ENCODE measurements at regions not wholly inside any gene's neighbourhood (a gene's known extent, or its start where the extent isn't known, plus 50 kb on each side); places are given as distances from the start of the nearest gene placed in this dataset.
A peak's percentile ranks its signal among the peaks of the same experiment; 100 is the strongest.
"Not testable (repeated sequence)": the region's sequence is repeated elsewhere in the genome, so short reads cannot be mapped to it uniquely, and the experiment has no call there.

- DNase-seq (ENCODE audit: insufficient read length): no peak
- FAIRE-seq: no peak
- TF ChIP-seq TAF1 (IDR thresholded peaks at IDR 0.05; ENCODE audit: borderline replicate concordance, low read depth, low read length): no peak
- no peak for TF ChIP-seq POLR2A (IDR thresholded peaks at IDR 0.05; ENCODE audit: low read depth, low read length)
- TF ChIP-seq POLR2AphosphoS5 (IDR thresholded peaks at IDR 0.05; ENCODE audit: low read depth, low read length): no peak
Measured at GRCh38 chr14:54232735-54233134, 164.1 kb upstream of the CDKN3 start.

GRCh38 chr14:54241517-54241916 lies 155.3 kb upstream of the CDKN3 start:
- FAIRE-seq (no peak), DNase-seq (ENCODE audit: insufficient read length) (no peak)
- TF ChIP-seq TAF1 (IDR thresholded peaks at IDR 0.05; ENCODE audit: borderline replicate concordance, low read depth, low read length) (no peak), POLR2AphosphoS5 (IDR thresholded peaks at IDR 0.05; ENCODE audit: low read depth, low read length) (no peak), POLR2A (IDR thresholded peaks at IDR 0.05; ENCODE audit: low read depth, low read length) (no peak)

DNA sequence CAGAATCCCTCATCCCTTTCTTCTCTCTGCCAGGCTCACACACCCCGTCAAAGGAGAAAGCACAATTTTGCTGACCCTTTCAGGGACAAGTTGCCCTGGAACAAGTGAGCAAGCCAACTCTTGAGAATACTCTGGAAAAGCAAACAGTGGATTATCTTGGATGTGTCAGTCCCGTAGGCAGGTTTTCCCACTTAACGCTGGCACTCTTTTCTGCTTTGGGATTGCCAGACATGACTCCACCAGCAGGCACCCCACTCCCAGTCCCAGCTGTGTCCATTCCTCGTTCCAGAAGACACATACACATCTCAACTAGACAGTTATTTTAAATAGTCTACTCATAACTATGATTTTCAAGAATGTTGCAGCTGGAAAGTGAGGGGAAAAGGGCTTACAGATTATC lies 145.5 kb upstream of the CDKN3 start:
- DNase-seq (ENCODE audit: insufficient read length) (no peak), FAIRE-seq (no peak)
- TF ChIP-seq POLR2A (IDR thresholded peaks at IDR 0.05; ENCODE audit: low read depth, low read length) (no peak), POLR2AphosphoS5 (IDR thresholded peaks at IDR 0.05; ENCODE audit: low read depth, low read length) (no peak), TAF1 (IDR thresholded peaks at IDR 0.05; ENCODE audit: borderline replicate concordance, low read depth, low read length) (no peak)

DNA sequence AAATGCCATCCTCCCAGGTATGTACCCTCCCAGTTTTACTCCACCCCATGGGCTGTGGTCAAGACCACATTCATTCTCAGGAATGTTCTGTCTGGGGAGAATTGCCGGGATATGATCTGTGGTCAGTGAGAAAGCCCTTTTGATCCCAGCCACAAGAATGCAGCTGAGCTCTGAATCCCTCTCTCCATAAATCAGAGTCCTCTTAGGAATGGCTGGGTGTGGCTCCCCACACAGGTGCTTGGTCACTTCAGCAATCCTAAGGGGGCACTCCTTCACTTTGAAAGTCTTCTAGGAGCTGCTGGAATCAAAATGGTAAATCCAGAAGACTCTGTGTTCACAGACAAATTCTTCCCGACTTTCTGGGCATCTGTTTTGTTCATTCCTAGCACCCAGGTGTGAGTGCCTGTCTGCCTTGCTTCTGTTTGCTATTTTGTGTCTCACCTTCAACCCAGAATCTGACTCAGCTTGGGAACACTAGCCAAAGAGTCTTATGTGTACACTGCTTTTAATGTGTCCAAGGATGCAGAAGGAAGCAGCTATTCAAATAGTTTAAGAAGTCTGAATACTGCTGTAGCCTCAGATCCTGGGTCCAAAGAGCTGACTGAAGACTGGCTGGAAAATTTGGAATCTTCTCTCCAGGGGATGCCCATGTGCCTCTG lies 144.6 kb upstream of the CDKN3 start:
- no peak for TF ChIP-seq POLR2AphosphoS5 (IDR thresholded peaks at IDR 0.05; ENCODE audit: low read depth, low read length)
- TF ChIP-seq TAF1 (IDR thresholded peaks at IDR 0.05; ENCODE audit: borderline replicate concordance, low read depth, low read length): no peak
- no peak for TF ChIP-seq POLR2A (IDR thresholded peaks at IDR 0.05; ENCODE audit: low read depth, low read length)
- DNase-seq (ENCODE audit: insufficient read length) (no peak), FAIRE-seq (no peak)

- no peak for DNase-seq (ENCODE audit: insufficient read length)
- no peak for TF ChIP-seq POLR2AphosphoS5 (IDR thresholded peaks at IDR 0.05; ENCODE audit: low read depth, low read length)
- no peak for FAIRE-seq
Measured at GRCh38 chr14:54253195-54253947, 143.4 kb upstream of the CDKN3 start.

DNA sequence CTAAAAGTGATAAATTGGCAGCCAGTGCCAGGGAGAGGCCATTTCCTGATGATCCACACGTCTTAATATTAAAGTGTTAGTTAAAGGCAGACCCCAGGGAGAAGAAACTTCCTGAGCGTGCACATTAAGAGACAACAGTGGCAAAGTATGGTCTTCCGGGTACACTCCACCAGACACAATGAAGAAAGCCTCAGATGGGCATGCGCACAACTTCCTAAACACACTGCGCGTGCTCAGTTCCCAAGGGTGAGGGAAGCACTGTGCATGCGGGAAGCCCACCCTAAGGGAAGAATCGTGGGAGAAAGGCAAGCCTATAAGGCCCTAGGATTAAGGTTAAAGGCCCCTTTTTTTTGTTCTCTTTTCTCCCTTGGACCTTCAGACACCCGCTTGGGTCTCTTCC lies 140.7 kb upstream of the CDKN3 start:
- no peak for DNase-seq (ENCODE audit: insufficient read length)
- TF ChIP-seq TAF1 (IDR thresholded peaks at IDR 0.05; ENCODE audit: borderline replicate concordance, low read depth, low read length): no peak
- FAIRE-seq: no peak

DNA sequence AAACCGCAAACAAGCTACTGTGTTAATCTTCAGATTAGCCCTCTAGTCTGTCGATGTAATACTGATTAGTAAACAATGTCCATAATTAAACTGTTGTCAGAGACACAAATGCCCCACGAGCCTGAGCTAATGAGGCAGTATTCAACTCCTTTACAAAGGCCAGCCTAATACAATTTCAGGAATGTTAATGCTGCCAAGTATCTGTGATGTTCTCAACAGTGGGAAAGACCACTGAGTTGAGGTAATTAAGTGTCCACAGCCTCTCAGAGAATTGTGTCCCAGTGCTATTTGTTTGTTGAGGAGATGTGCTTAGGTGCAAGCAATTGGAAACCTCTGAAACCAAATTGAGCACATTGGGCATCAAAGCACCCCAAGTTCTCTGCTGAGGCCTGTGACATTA lies 139.4 kb upstream of the CDKN3 start:
- FAIRE-seq: no peak
- no peak for DNase-seq (ENCODE audit: insufficient read length)
- TF ChIP-seq POLR2AphosphoS5 (IDR thresholded peaks at IDR 0.05; ENCODE audit: low read depth, low read length) (no peak), TAF1 (IDR thresholded peaks at IDR 0.05; ENCODE audit: borderline replicate concordance, low read depth, low read length) (no peak), POLR2A (IDR thresholded peaks at IDR 0.05; ENCODE audit: low read depth, low read length) (no peak)

- DNase-seq (ENCODE audit: insufficient read length): no peak
- FAIRE-seq: no peak
- TF ChIP-seq POLR2AphosphoS5 (IDR thresholded peaks at IDR 0.05; ENCODE audit: low read depth, low read length) (no peak), POLR2A (IDR thresholded peaks at IDR 0.05; ENCODE audit: low read depth, low read length) (no peak)
Measured at GRCh38 chr14:54258382-54258781, 138.4 kb upstream of the CDKN3 start.

DNA sequence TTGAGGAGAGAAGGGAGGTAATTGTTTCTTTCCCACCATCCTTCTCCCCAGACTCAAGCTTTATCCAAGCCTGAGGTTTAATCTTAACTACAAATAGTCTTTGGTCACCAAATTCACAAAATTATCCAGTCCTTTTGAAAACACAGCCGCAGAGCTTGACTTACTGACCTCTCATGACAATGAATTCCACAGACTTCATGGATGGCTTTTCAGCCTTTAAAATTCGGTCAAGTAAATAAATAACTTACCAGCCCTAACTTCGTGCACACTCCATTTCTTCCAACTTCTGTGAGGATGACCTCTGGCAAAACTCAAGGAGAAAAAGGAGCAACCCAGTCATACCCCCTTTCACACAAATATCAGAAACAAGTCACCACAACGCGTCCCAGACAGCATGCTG lies 137.0 kb upstream of the CDKN3 start:
- TF ChIP-seq POLR2A (IDR thresholded peaks at IDR 0.05; ENCODE audit: low read depth, low read length) (no peak), TAF1 (IDR thresholded peaks at IDR 0.05; ENCODE audit: borderline replicate concordance, low read depth, low read length) (no peak), POLR2AphosphoS5 (IDR thresholded peaks at IDR 0.05; ENCODE audit: low read depth, low read length) (no peak)
- DNase-seq (ENCODE audit: insufficient read length) (no peak), FAIRE-seq (no peak)

DNA sequence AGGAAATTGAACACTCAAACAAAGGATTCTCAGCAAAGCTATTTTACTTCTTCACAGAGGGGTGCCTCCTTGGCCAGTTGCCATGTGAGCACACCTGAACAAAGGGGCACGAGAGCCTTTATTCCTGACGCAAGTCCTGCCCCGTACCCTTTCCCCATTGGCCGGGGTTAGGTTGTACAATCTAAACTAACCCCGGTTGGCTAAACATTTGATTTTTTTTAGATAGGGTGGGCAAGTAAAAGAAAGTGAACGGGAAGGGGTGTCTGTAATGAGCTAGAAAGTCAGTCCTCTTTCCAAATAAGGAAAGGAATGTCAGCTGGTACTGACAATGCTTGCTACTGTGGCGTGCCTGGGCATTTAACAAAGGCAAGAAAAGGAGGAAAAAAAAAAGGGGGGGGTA lies 135.5 kb upstream of the CDKN3 start:
- FAIRE-seq (no peak), DNase-seq (ENCODE audit: insufficient read length) (no peak)
- TF ChIP-seq TAF1 (IDR thresholded peaks at IDR 0.05; ENCODE audit: borderline replicate concordance, low read depth, low read length): no peak

DNA sequence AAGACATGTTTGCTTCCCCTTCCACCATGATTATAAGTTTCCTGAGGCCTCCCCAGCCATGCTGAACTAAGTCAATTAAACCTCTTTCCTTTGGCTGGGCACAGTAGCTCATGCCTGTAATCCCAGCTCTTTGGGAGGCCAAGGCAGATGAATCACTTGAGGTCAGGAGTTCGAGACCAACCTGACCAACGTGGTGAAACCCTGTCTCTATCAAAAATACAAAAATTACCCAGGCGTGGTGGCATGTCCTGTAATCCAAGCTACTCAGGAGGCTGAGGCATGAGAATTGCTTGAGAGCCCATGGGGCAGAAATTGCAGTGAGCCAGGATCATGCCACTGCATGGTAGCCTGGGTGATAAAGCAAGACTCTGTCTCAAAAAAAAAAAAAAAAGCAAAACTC lies 130.2 kb upstream of the CDKN3 start:
- FAIRE-seq; DNase-seq (ENCODE audit: insufficient read length): not testable (repeated sequence)

- no peak for DNase-seq (ENCODE audit: insufficient read length)
- TF ChIP-seq POLR2AphosphoS5 (IDR thresholded peaks at IDR 0.05; ENCODE audit: low read depth, low read length) (no peak), POLR2A (IDR thresholded peaks at IDR 0.05; ENCODE audit: low read depth, low read length) (no peak), TAF1 (IDR thresholded peaks at IDR 0.05; ENCODE audit: borderline replicate concordance, low read depth, low read length) (no peak)
- FAIRE-seq: peak; percentile 80
Measured at GRCh38 chr14:54267172-54267571, 129.6 kb upstream of the CDKN3 start.

All from GM12892 (cell line).